IMR-90 (cell line): ENCODE measurements at regions not wholly inside any gene's neighbourhood (a gene's known extent, or its start where the extent isn't known, plus 50 kb on each side); places are given as distances from the start of the nearest gene placed in this dataset.

Experiments used
- ATAC-seq: fragments of 200-7000 bp; cut with Tn5 transposase; 2 replicates; pipeline ENCODE4 v1.9.1; 2020; ENCODE audit warnings: low read depth, mild to moderate bottlenecking, moderate library complexity
- BruUV-seq: library from RNA; stranded (reverse); fragments of 400-500 nt; replicated peaks from 2 replicates; lab custom pipeline; 2021; lab: Mats Ljungman, UMichigan
- CTCF ChIA-PET: fragments of 300-600 bp; formaldehyde crosslinking; extraction: SDS; loops from one replicate; lab custom pipeline; 2021; ENCODE audit warnings: antibody characterized with exemption; lab: Yijun Ruan, JAX
- POLR2A ChIA-PET: fragments of 300-600 bp; sonication (Branson Sonifier 250); formaldehyde crosslinking; loops from one replicate; lab custom pipeline; 2022; ENCODE audit warnings: antibody characterized with exemption; ENCODE audit not compliant: unreplicated experiment; lab: Charles Lee
- DNase-seq: peaks from one replicate; pipeline ENCODE4 v3.0.0; 2013
- H2AFZ ChIP-seq: replicated peaks from 2 replicates; pipeline ENCODE3; 2013; ENCODE audit warnings: low read length, mild to moderate bottlenecking; ENCODE audit not compliant: poor library complexity
- H2AK5ac ChIP-seq: 2 replicates; pipeline ENCODE4 v1.6.1; 2013; ENCODE audit warnings: low read depth, low read length, inconsistent platforms
- H2AK9ac ChIP-seq: replicated peaks from 2 replicates; pipeline ENCODE3; 2013; ENCODE audit warnings: mild to moderate bottlenecking, low read depth, low read length, moderate library complexity; ENCODE audit not compliant: poor library complexity
- H2BK120ac ChIP-seq: 2 replicates; pipeline ENCODE4 v1.6.1; 2013; ENCODE audit warnings: low read depth, low read length, inconsistent platforms
- H2BK15ac ChIP-seq: 3 replicates; pipeline ENCODE4 v1.6.1; 2013; ENCODE audit warnings: low read depth, low read length, inconsistent platforms
- H2BK20ac ChIP-seq: 2 replicates; pipeline ENCODE4 v1.6.1; 2013; ENCODE audit warnings: low read depth, mild to moderate bottlenecking, inconsistent platforms, low read length, moderate library complexity
- H2BK5ac ChIP-seq: 2 replicates; pipeline ENCODE4 v1.6.1; 2013; ENCODE audit warnings: mild to moderate bottlenecking, low read depth, low read length, inconsistent platforms; ENCODE audit not compliant: poor library complexity, severe bottlenecking
- H3K14ac ChIP-seq: replicated peaks from 2 replicates; pipeline ENCODE4 v1.6.1; 2013; ENCODE audit warnings: low read depth, low read length, inconsistent platforms
- H3K18ac ChIP-seq: 2 replicates; pipeline ENCODE4 v1.6.1; 2013; ENCODE audit warnings: low read depth, low read length, control low read depth
- H3K23ac ChIP-seq: 2 replicates; pipeline ENCODE4 v1.6.1; 2013; ENCODE audit warnings: low read depth, low read length, inconsistent platforms
- H3K27ac ChIP-seq: 2 replicates; pipeline ENCODE4 v1.5.1; 2013; ENCODE audit warnings: mild to moderate bottlenecking, control low read depth, low read length; ENCODE audit not compliant: insufficient read depth
- H3K27me3 ChIP-seq: 2 replicates; pipeline ENCODE4 v1.6.1; 2013; ENCODE audit warnings: low read length; ENCODE audit not compliant: control insufficient read depth, insufficient read depth
- H3K36me3 ChIP-seq: 2 replicates; pipeline ENCODE4 v1.6.1; 2013; ENCODE audit warnings: low read length, mixed read lengths; ENCODE audit not compliant: control insufficient read depth, insufficient read depth
- H3K4ac ChIP-seq: 2 replicates; pipeline ENCODE4 v1.6.1; 2013; ENCODE audit warnings: low read depth, low read length, inconsistent platforms
- H3K4me1 ChIP-seq: 2 replicates; pipeline ENCODE4 v1.6.1; 2013; ENCODE audit warnings: low read length, mixed read lengths; ENCODE audit not compliant: control insufficient read depth, insufficient read depth
- H3K4me2 ChIP-seq: 2 replicates; pipeline ENCODE4 v1.6.1; 2013; ENCODE audit warnings: low read depth, mild to moderate bottlenecking, control low read depth, low read length, moderate library complexity
- H3K4me3 ChIP-seq: 2 replicates; pipeline ENCODE4 v1.5.1; 2013; ENCODE audit warnings: low read depth, mild to moderate bottlenecking, control low read depth, low read length, moderate library complexity; ENCODE audit not compliant: insufficient read depth
- H3K56ac ChIP-seq: 2 replicates; pipeline ENCODE4 v1.6.1; 2013; ENCODE audit warnings: low read length, inconsistent platforms; ENCODE audit not compliant: insufficient read depth; ENCODE audit errors: extremely low read depth
- H3K79me1 ChIP-seq, 2 experiments: 2 replicates each; pipeline ENCODE4 v1.6.1; 2013; ENCODE audit warnings: low read length in 2 of 2, inconsistent platforms in 1 of 2, low read depth in 1 of 2
- H3K9ac ChIP-seq: 2 replicates; pipeline ENCODE4 v1.6.1; 2013; ENCODE audit warnings: low read depth, low read length, control low read depth
- H3K9me1 ChIP-seq: 2 replicates; pipeline ENCODE4 v1.6.1; 2013; ENCODE audit warnings: low read length, inconsistent platforms; ENCODE audit not compliant: insufficient read depth
- H3K9me3 ChIP-seq: 2 replicates; pipeline ENCODE4 v1.6.1; 2013; ENCODE audit warnings: low read length; ENCODE audit not compliant: control insufficient read depth, insufficient read depth
- H4K20me1 ChIP-seq: 2 replicates; pipeline ENCODE4 v1.6.1; 2013; ENCODE audit warnings: low read length, inconsistent platforms; ENCODE audit not compliant: insufficient read depth
- H4K5ac ChIP-seq: 2 replicates; pipeline ENCODE4 v1.6.1; 2013; ENCODE audit warnings: mild to moderate bottlenecking, low read depth, low read length, control low read depth
- H4K8ac ChIP-seq, 2 experiments: 2 replicates each; pipeline ENCODE4 v1.6.1; 2013; ENCODE audit warnings: low read depth in 2 of 2, low read length in 2 of 2, control low read depth in 1 of 2, inconsistent platforms in 1 of 2
- H4K91ac ChIP-seq: 2 replicates; pipeline ENCODE4 v1.6.1; 2013; ENCODE audit warnings: low read depth, low read length, inconsistent platforms; ENCODE audit not compliant: insufficient read depth
- WGBS, 2 experiments: methylation state at CpG; one replicate each; pipeline versions ENCODE4 v1.1.5 to v1.1.7; 2013; ENCODE audit warnings: missing lambda C conversion rate in 2 of 2; ENCODE audit not compliant: insufficient read length in 1 of 2; ENCODE audit errors: extremely low coverage in 2 of 2; 5-methylcytosine and 5-hydroxymethylcytosine counted together
- dilution Hi-C: fragments of 300-500 bp; cut with HindIII; formaldehyde crosslinking; loops from one replicate; pipeline ENCODE4 v1.14.3; 2018; ENCODE audit warnings: low sequenced_read_pairs; ENCODE audit not compliant: unreplicated experiment
- in situ Hi-C: fragments of 300-500 bp; cut with MboI; formaldehyde crosslinking; loops from 3 replicates; pipeline ENCODE4 v1.14.3; 2019; ENCODE audit warnings: low sequenced_read_pairs, inconsistent platforms, mixed read lengths
- intact Hi-C: fragments of 100-400 bp; cut with micrococcal nuclease; formaldehyde crosslinking; loops from 2 replicates; pipeline ENCODE4 v1.10.0; 2022
- TF ChIP-seq, protein P1 (sequence below): fragments of 150-350 bp; IDR thresholded peaks from 2 replicates; pipeline ENCODE4 v1.6.1; 2016; ENCODE audit warnings: low read depth, mild to moderate bottlenecking, low read length, moderate library complexity, borderline replicate concordance

DNA sequence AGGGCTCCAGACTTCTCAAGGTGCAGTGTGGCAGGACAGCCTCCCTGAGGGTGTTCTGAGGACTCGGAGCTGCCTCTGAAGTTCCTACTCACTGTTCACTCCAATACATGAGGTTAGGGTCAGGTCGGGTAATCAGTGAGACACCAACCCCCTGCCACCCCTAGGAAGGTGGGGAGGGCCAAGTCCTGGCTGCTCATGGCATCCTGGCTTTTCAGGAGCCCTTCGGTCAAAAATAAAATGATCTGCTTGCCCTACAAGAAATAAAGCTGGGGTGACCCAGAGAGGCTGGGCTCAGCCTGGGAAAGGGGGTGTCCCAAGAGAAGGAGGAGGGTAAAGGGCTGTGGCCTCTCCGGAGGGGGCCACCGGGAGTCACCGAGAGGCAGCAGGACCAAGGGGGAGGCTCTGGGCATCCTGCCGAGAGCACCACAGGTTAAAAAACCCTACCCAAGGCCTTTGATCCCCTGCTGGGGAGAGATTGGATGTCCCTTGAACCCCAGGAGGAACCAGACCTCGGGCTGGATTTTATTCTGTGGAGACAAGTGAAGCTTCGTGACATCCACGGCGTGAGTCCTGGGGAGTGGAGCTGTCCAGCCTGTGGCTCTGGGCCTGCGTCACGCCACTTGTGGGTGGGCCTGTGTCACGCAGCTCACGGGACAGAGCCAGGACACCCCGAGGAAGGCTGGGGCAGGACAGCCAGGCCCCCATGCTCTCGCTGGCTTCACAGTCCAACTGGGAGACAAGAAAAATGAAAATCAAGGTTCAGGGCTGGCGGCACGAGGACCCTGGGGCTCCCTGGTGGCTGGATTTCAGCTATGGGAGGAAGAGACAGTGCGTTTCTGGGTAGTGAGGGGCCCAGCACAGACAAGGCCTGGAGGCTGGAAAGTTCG is 102.2 kb upstream of the FGF3 start:
- POLR2A ChIA-PET: interaction anchor here (0.6 kb wide), 1 partner anchor 290 kb away, joined by 5 read pairs; no protein-coding TSS in a partner anchor
- Histone ChIP-seq H3K4me2 (no peak overlapping the region), H2BK120ac (no peak overlapping the region), H3K18ac (no peak overlapping the region), H3K27ac (no peak overlapping the region), H3K9me1 (peaks cover 5% of the 10 kb centered on the region; the same call in 1 of the 2 replicates), H4K91ac (no peak overlapping the region), H3K56ac (no peak overlapping the region), H3K4ac (peak overlapping the region; percentile 48; the same call in 1 of the 2 replicates), H3K9ac (no peak overlapping the region), H3K14ac (no peak overlapping the region), H2AFZ (no peak overlapping the region), H3K36me3 (no peaks in the 10 kb centered on the region), H3K23ac (no peak overlapping the region), H3K27me3 (no peaks in the 10 kb centered on the region; the same call in 1 of the 2 replicates), H2AK5ac (peak overlapping the region; percentile 72; the same call in 1 of the 2 replicates), H2BK15ac (0 out of 3 replicates have a peak overlapping the region, but pooled peaks have one; percentile 13), H4K5ac (no peak overlapping the region), H3K4me3 (no peak overlapping the region), H2AK9ac (no peak overlapping the region), H4K20me1 (no peaks in the 10 kb centered on the region), H2BK5ac (no peak overlapping the region), H4K8ac (no peak overlapping the region), H3K4me1 (peaks cover 12% of the 10 kb centered on the region), H2BK20ac (peak overlapping the region; percentile 37; the same call in 1 of the 2 replicates), H3K79me1 (no peaks in the 10 kb centered on the region), H3K9me3 (no peaks in the 10 kb centered on the region)
- 100% methylated on average over 8 of the region's 21 CpGs; no CpG with 5 or more reads in 1 of the 2 experiments for WGBS, 2 experiments
- TF ChIP-seq, protein P1, sequence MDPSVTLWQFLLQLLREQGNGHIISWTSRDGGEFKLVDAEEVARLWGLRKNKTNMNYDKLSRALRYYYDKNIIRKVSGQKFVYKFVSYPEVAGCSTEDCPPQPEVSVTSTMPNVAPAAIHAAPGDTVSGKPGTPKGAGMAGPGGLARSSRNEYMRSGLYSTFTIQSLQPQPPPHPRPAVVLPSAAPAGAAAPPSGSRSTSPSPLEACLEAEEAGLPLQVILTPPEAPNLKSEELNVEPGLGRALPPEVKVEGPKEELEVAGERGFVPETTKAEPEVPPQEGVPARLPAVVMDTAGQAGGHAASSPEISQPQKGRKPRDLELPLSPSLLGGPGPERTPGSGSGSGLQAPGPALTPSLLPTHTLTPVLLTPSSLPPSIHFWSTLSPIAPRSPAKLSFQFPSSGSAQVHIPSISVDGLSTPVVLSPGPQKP: no peak
- dilution Hi-C loops (loop anchor here (25.0 kb wide), 1 partner anchor 241 kb away; no protein-coding TSS in a partner anchor), in situ Hi-C loops (no loop called here), intact Hi-C loops (no loop called here)
- CTCF ChIA-PET: interaction anchor here (0.5 kb wide), 1 partner anchor 354 kb away, joined by 3 read pairs; no protein-coding TSS in a partner anchor
- no TSS peak for BruUV-seq
- DNase-seq: no peak
- ATAC-seq: no peak
